ENCODE measurements at regions not wholly inside any gene's neighbourhood (a gene's known extent, or its start where the extent isn't known, plus 50 kb on each side); places are given as distances from the start of the nearest gene placed in this dataset.

GRCh38 chr10:90975096-90975495, 54.2 kb upstream of the ANKRD1 start:
- DNase-seq (ENCODE audit: low spot score): no peak
- in situ Hi-C loops (cut with MboI; ENCODE audit: low pct_unique_long_range_greater_than_20kb, low sequenced_read_pairs, unreplicated experiment): no loop called here
- no peak for TF ChIP-seq CTCF (IDR thresholded peaks at IDR 0.05; ENCODE audit: extremely low read depth, insufficient read depth, missing control alignments)

- no peak for TF ChIP-seq CTCF (IDR thresholded peaks at IDR 0.05; ENCODE audit: extremely low read depth, insufficient read depth, missing control alignments)
- in situ Hi-C loops (cut with MboI; ENCODE audit: low pct_unique_long_range_greater_than_20kb, low sequenced_read_pairs, unreplicated experiment): no loop called here
- DNase-seq (ENCODE audit: low spot score): peak; percentile 42
These were observed 56.4 kb upstream of the ANKRD1 start for GRCh38 chr10:90977162-90977854.

GRCh38 chr10:90977855-90978486, 57.1 kb upstream of the ANKRD1 start:
- in situ Hi-C loops (cut with MboI; ENCODE audit: low pct_unique_long_range_greater_than_20kb, low sequenced_read_pairs, unreplicated experiment): no loop called here
- DNase-seq (ENCODE audit: low spot score): no peak
- TF ChIP-seq CTCF (IDR thresholded peaks at IDR 0.05; ENCODE audit: extremely low read depth, insufficient read depth, missing control alignments): no peak

- TF ChIP-seq CTCF (IDR thresholded peaks at IDR 0.05; ENCODE audit: extremely low read depth, insufficient read depth, missing control alignments): no peak
- in situ Hi-C loops (cut with MboI; ENCODE audit: low pct_unique_long_range_greater_than_20kb, low sequenced_read_pairs, unreplicated experiment): no loop called here
- DNase-seq (ENCODE audit: low spot score): no peak
These were observed 61.6 kb upstream of the ANKRD1 start for GRCh38 chr10:90982406-90983008.

GRCh38 chr10:90983914-90984549, 63.1 kb upstream of the ANKRD1 start:
- DNase-seq (ENCODE audit: low spot score): no peak
- in situ Hi-C loops (cut with MboI; ENCODE audit: low pct_unique_long_range_greater_than_20kb, low sequenced_read_pairs, unreplicated experiment): no loop called here
- no peak for TF ChIP-seq CTCF (IDR thresholded peaks at IDR 0.05; ENCODE audit: extremely low read depth, insufficient read depth, missing control alignments)

- no peak for TF ChIP-seq CTCF (IDR thresholded peaks at IDR 0.05; ENCODE audit: extremely low read depth, insufficient read depth, missing control alignments)
- in situ Hi-C loops (cut with MboI; ENCODE audit: low pct_unique_long_range_greater_than_20kb, low sequenced_read_pairs, unreplicated experiment): no loop called here
- DNase-seq (ENCODE audit: low spot score): no peak
These were observed 64.0 kb upstream of the ANKRD1 start for GRCh38 chr10:90984898-90985297.
